ENCODE measurements at regions not wholly inside any gene's neighbourhood (a gene's known extent, or its start where the extent isn't known, plus 50 kb on each side); places are given as distances from the start of the nearest gene placed in this dataset.

DNA sequence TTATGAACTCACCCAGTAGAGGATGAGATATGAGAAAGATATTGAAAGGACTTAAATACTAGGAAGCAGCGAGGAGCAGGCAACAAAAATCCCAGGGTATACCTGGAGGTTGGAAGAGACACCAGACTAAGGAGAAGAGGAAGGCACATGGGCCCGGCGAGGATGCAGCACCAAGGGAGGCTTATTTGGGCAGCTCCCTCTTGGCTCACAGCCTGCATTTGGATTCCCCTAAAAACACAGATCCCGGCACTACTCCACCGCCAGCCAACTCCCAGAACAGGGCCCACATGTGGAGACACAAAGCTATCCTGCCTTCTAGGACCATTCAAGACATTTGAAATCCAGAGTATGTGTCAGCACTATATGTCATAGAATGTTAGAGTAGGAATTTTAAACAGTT, 199.8 kb upstream of the FBXL7 start:
- Histone ChIP-seq H3K9ac (ENCODE audit: low read depth, low read length) (no peak overlapping the region), H2AK9ac (replicated peaks; ENCODE audit: low read depth, low read length, poor library complexity) (no peak overlapping the region), H2BK15ac (ENCODE audit: low read depth, low read length) (no peak overlapping the region), H4K5ac (ENCODE audit: low read depth, low read length) (no peak overlapping the region), H3K9me3 (ENCODE audit: control insufficient read depth, insufficient read depth, low read length) (no peaks in the 10 kb centered on the region), H3K9me1 (ENCODE audit: insufficient read depth, low read length) (no peaks in the 10 kb centered on the region), H3K14ac (replicated peaks; ENCODE audit: low read depth, low read length) (no peak overlapping the region), H4K8ac (ENCODE audit: low read depth in 2 of 2, low read length in 2 of 2) (no peak overlapping the region), H4K20me1 (ENCODE audit: insufficient read depth, low read length) (no peaks in the 10 kb centered on the region), H2BK120ac (ENCODE audit: low read depth, low read length) (no peak overlapping the region), H3K79me1 (ENCODE audit: low read depth in 1 of 2, low read length in 2 of 2) (no peaks in the 10 kb centered on the region), H2BK20ac (ENCODE audit: low read depth, low read length) (no peak overlapping the region), H3K36me3 (ENCODE audit: control insufficient read depth, insufficient read depth, low read length) (no peaks in the 10 kb centered on the region), H3K4me1 (ENCODE audit: control insufficient read depth, insufficient read depth, low read length) (no peaks in the 10 kb centered on the region), H2AFZ (replicated peaks; ENCODE audit: low read length, poor library complexity) (no peak overlapping the region), H4K91ac (ENCODE audit: insufficient read depth, low read depth, low read length) (no peak overlapping the region), H3K56ac (ENCODE audit: extremely low read depth, insufficient read depth, low read length) (no peak overlapping the region), H3K18ac (ENCODE audit: low read depth, low read length) (no peak overlapping the region), H3K27me3 (ENCODE audit: control insufficient read depth, insufficient read depth, low read length) (0 out of 2 replicates have a peak, but pooled peaks cover 3% of the 10 kb centered on the region), H2BK5ac (ENCODE audit: low read depth, low read length, poor library complexity, severe bottlenecking) (no peak overlapping the region), H3K23ac (ENCODE audit: low read depth, low read length) (no peak overlapping the region), H3K27ac (ENCODE audit: insufficient read depth, low read length) (no peak overlapping the region), H3K4ac (ENCODE audit: low read depth, low read length) (no peak overlapping the region), H3K4me3 (ENCODE audit: insufficient read depth, low read depth, low read length) (no peak overlapping the region), H3K4me2 (ENCODE audit: low read depth, low read length) (no peak overlapping the region), H2AK5ac (ENCODE audit: low read depth, low read length) (no peak overlapping the region)
- TF ChIP-seq MXI1 (IDR thresholded peaks at IDR 0.05; ENCODE audit: borderline replicate concordance, low read depth, low read length): no peak
- no peak for TF ChIP-seq MAFK (IDR thresholded peaks at IDR 0.05; ENCODE audit: low read depth, low read length)
- no peak for TF ChIP-seq SMC3 (IDR thresholded peaks at IDR 0.05; ENCODE audit: low read depth, low read length)
- TF ChIP-seq, protein P1, sequence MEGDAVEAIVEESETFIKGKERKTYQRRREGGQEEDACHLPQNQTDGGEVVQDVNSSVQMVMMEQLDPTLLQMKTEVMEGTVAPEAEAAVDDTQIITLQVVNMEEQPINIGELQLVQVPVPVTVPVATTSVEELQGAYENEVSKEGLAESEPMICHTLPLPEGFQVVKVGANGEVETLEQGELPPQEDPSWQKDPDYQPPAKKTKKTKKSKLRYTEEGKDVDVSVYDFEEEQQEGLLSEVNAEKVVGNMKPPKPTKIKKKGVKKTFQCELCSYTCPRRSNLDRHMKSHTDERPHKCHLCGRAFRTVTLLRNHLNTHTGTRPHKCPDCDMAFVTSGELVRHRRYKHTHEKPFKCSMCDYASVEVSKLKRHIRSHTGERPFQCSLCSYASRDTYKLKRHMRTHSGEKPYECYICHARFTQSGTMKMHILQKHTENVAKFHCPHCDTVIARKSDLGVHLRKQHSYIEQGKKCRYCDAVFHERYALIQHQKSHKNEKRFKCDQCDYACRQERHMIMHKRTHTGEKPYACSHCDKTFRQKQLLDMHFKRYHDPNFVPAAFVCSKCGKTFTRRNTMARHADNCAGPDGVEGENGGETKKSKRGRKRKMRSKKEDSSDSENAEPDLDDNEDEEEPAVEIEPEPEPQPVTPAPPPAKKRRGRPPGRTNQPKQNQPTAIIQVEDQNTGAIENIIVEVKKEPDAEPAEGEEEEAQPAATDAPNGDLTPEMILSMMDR (conservative IDR thresholded peaks at IDR 0.05; ENCODE audit: low read depth, low read length): no peak
- no peak for TF ChIP-seq BHLHE40 (IDR thresholded peaks at IDR 0.05; ENCODE audit: low read depth, low read length)
- no peak for TF ChIP-seq POLR2A (IDR thresholded peaks at IDR 0.05; ENCODE audit: low read depth, low read length)
- no peak for TF ChIP-seq RCOR1 (IDR thresholded peaks at IDR 0.05; ENCODE audit: insufficient replicate concordance, low read length)
- TF ChIP-seq FOS (IDR thresholded peaks at IDR 0.05; ENCODE audit: low read depth, low read length): no peak
- no peak for TF ChIP-seq CHD1 (IDR thresholded peaks at IDR 0.05; ENCODE audit: low read depth, low read length)
- TF ChIP-seq MAZ (IDR thresholded peaks at IDR 0.05; ENCODE audit: borderline replicate concordance, low read depth, low read length): no peak
- no peak for TF ChIP-seq RFX5 (IDR thresholded peaks at IDR 0.05; ENCODE audit: low read depth, low read length)
- TF ChIP-seq RAD21 (IDR thresholded peaks at IDR 0.05; ENCODE audit: low read length): no peak
- TF ChIP-seq, protein P2, sequence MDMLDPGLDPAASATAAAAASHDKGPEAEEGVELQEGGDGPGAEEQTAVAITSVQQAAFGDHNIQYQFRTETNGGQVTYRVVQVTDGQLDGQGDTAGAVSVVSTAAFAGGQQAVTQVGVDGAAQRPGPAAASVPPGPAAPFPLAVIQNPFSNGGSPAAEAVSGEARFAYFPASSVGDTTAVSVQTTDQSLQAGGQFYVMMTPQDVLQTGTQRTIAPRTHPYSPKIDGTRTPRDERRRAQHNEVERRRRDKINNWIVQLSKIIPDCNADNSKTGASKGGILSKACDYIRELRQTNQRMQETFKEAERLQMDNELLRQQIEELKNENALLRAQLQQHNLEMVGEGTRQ (IDR thresholded peaks at IDR 0.05; ENCODE audit: low read depth, low read length): no peak
- WGBS, 2 experiments (ENCODE audit: extremely low coverage in 2 of 2, insufficient read length in 1 of 2): 100% methylated on average over 1 of the region's 5 CpGs; no CpG with 5 or more reads in 1 of the 2 experiments
- intact Hi-C loops (cut with micrococcal nuclease) (no loop called here), dilution Hi-C loops (cut with HindIII; ENCODE audit: low sequenced_read_pairs, unreplicated experiment) (no loop called here), in situ Hi-C loops (cut with MboI; ENCODE audit: low sequenced_read_pairs) (no loop called here)
- DNase-seq: no peak
- no peak for ATAC-seq (ENCODE audit: low read depth)
- ChIA-PET CTCF (interaction anchor here (0.6 kb wide), 1 partner anchor 606 kb away, joined by 4 read pairs; no protein-coding TSS in a partner anchor), POLR2A (ENCODE audit: unreplicated experiment) (no interaction called here)
- BruUV-seq (replicated peaks): no TSS peak

Measured in IMR-90 (cell line).